ENCODE measurements at regions not wholly inside any gene's neighbourhood (a gene's known extent, or its start where the extent isn't known, plus 50 kb on each side); places are given as distances from the start of the nearest gene placed in this dataset.

GRCh38 chr11:81303038-81303664 lies 1430.5 kb downstream of the FAM181B start:
- TF ChIP-seq EZH2 (IDR thresholded peaks at IDR 0.05; ENCODE audit: borderline replicate concordance, low read length) (no peak), CTCF (conservative IDR thresholded peaks at IDR 0.05 in 1 of 2, IDR thresholded peaks at IDR 0.05 in 1 of 2; ENCODE audit: extremely low read depth in 1 of 2, insufficient read depth in 1 of 2, low read depth in 1 of 2, low read length in 2 of 2) (no peak)

All from mammary epithelial cell (primary cell).